Suprapubic skin (tissue), 3 donors: ENCODE measurements at regions not wholly inside any gene's neighbourhood (a gene's known extent, or its start where the extent isn't known, plus 50 kb on each side); places are given as distances from the start of the nearest gene placed in this dataset.

Experiments
- CTCF ChIP-seq, 2 donors: fragments of 200-600 bp in 1 of 2; fragments of 450-650 bp in 1 of 2; sonication (generic) in 1 of 2; IDR thresholded peaks; one replicate each; pipeline ENCODE4 v1.5.1; 2016 to 2019; ENCODE audit warnings: antibody characterized with exemption in 2 of 2, mild to moderate bottlenecking in 1 of 2, moderate library complexity in 1 of 2
- POLR2A ChIP-seq, 2 donors: fragments of 450-650 bp; IDR thresholded peaks; one replicate each; pipeline ENCODE4 v1.6.1; 2017; ENCODE audit warnings: antibody characterized with exemption in 2 of 2, mild to moderate bottlenecking in 2 of 2, moderate library complexity in 2 of 2

- TF ChIP-seq POLR2A (IDR thresholded peaks at IDR 0.05) = no peak
- no peak for TF ChIP-seq CTCF (IDR thresholded peaks at IDR 0.05)
These were observed 355.0 kb downstream of the ETNK1 start for GRCh38 chr12:22979854-22980469.
